HG03066 (cell line): ENCODE measurements at regions not wholly inside any gene's neighbourhood (a gene's known extent, or its start where the extent isn't known, plus 50 kb on each side); places are given as distances from the start of the nearest gene placed in this dataset.
"Not testable (repeated sequence)": the region's sequence is repeated elsewhere in the genome, so short reads cannot be mapped to it uniquely, and the experiment has no call there.

ENCODE experiments used
- ATAC-seq: cut with Tn5 transposase; IDR thresholded peaks from one replicate; pipeline ENCODE4 v1.9.1; 2021; ENCODE audit warnings: low read depth; ENCODE audit not compliant: unreplicated experiment

DNA sequence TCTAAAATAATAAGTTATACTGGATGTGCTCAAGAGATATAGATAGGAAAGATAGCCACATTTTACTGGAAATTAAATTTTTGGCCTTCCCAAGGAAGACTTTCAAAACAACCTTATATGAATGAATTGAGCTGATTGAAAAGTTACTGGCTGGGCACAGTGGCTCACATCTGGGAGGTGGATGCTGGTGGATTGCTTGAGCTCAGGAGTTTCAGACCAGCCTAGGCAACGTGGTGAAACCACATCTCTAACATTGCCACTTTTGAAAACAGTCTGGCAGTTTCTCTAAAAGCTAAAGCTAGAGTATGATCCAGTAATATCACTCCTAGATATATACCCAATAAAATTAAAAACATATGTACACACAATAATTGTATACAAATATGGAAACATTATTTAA is 231.4 kb upstream of the POU1F1 start:
- ATAC-seq, result no peak

DNA sequence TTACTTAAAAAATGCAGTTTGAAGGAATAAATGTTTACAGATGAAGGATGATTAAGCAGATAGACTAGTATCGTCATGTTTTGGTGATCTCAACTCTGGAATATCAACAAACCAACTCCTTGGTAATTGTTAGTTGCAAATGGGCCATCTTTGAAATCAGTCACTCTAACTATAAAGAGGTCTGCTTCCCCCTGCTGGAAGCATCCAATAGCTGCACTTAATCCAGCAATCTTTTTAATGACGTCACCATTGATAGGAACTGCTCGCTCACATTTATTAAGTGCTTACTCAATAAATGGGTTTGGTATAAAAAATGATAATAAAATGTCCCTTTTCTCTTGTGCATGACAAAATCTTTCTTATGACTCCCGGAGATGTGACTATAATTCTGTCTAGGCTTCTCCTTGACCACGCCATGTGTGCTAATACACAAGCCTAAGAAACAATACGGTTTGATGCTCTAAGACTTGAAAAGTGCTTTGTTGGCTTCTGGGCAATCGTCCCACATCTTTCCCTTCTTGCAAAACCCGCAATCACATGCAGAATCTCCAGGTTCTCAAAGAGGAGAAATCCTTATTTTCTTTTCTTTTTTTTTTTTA is 227.6 kb upstream of the POU1F1 start:
- ATAC-seq, result peak; percentile 70

DNA sequence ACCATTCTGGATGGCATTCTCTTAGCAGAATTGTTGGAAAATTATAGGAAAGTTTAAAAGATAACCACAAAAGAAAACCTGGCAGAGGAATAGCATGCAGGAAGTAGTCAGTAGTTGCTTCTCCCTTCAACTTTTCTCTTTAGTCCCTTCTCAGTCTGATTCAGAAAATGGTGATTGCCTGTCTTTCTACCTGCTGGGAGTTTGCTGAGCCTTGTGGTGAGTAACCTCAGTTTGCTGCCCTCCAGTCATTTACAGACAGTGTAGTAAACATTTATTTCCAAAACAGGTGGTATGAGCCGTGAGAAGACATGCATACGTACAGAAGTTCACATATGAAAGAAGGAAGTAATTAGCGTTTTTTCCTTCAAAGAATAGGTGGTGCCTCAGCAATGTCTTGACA is 224.7 kb upstream of the POU1F1 start:
- no peak for ATAC-seq

DNA sequence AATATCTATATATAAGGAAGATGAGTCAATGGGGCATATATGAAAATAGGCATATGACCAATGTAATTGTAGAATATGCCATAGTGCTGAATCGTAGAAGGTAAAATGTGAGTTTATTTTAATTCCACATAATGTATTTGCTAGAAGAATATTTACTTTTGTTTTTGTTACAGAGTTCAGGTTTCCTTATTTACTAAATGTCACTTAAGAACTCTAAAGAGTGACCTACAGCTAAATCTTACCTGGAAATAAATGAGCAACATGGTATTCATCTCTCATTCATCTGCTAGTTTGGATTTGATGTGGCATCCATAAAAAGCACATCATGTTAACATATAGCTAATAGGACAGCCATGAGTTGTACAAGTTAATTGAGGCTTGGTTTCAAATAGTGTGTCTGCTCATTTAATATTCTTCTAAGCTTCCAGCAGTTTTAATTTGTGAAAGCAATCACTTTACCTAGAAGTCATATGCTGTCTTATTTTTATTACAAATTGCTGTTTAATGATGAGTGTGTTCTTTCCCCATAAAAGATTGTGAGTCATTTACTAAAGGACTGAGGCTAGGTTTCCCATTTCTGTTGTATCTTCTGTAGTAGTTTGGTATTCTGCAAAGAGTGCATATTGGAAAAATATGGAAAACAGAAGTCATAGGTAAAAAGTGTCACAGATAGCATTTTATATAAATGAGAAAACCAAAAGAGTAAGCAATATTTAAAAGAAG is 222.1 kb upstream of the POU1F1 start:
- ATAC-seq, result no peak

DNA sequence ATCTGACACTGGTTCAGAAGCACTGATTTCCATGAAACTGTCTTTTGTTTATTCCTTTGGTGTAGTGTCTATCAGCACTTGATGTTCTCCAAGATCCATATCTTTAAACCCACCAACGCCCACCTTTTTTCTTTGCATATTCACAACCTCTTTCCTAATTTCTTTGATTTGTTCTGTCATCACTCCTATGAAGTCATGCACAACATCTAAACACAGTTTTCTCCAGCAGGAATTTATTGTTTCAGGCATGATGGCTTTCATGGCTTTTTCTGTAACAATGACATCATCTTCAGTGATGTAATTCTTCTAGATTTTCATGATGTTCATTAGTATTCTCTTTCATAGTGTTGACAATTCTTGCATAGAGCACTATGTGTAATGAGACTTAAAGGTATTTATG is 219.6 kb upstream of the POU1F1 start:
- ATAC-seq, result no peak

DNA sequence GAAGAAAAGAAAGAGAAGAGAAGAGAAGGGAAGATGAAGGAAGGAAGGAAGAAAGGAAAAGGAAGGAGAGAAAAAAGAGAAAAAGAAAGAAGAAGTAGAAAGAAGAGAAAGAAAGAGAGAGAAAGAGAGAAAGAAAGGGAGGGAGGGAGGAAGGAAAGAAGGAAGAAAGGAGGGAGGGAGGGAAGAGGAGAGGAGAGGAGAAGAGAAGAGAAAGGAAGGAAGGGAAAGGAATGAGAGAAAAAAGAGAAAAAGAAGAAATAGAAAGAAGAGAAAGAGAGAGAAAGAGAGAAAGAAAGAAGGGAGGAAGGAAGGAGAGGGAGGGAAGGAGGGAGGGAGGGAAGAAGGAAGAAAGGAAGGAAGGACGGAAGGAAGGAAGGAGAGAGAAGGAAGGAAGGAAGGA is 217.9 kb upstream of the POU1F1 start:
- no peak for ATAC-seq

DNA sequence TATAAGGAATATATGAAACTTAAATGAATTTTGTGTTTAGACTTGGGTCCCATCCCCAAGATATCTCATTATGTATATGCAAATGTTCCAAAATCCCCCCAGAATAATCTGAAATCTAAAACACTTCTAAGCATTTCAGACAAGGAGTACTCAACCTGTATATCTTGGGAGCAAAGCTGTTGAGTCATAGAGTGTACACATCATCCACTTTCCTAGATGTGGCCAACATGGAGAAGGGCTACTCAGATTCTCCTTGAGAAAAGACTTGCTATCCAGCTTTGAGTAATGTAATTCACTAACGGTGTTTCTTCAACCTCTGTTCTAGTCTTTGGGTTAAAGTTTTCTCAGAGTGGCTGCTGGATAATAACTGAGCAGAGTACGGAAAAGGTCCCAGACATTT is 215.5 kb upstream of the POU1F1 start:
- ATAC-seq, result no peak

DNA sequence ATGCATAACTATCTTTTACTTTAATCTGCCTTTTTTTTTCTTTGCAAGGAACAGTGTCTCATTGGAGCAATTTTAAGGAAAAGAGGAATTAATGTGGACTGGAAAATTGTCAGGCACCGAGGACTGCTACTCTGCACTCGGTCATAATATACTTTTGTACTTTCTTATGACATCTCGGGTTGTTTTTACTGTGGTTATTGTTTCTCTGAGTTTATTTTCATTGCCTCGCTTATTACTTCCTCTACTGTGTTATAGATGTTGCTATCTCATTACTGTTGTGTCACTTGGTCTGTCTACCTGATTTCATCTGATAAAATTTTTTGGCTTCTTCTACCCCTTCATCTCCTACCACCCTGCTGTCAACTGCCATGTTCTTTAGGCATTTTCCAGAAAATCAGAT is 213.5 kb upstream of the POU1F1 start:
- no peak for ATAC-seq

DNA sequence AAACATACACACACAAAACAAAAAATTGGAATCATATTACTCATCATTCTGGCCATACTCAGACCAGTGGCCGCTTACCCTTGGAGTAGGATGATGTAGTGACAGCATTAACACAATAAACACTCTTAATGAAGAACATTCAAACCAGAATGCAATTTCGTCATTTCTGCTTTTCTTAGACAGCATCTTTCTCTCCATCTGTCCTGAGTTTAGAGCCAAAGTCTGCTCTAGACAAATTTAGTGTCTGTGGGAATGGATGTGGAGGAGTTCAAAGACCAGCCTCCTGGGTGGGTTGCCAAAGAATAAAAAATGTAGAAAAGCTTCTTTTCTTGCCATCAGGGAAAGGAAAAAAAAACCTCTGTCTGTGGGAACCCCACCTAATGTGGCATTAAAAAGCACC is 212.4 kb upstream of the POU1F1 start:
- ATAC-seq, result no peak

DNA sequence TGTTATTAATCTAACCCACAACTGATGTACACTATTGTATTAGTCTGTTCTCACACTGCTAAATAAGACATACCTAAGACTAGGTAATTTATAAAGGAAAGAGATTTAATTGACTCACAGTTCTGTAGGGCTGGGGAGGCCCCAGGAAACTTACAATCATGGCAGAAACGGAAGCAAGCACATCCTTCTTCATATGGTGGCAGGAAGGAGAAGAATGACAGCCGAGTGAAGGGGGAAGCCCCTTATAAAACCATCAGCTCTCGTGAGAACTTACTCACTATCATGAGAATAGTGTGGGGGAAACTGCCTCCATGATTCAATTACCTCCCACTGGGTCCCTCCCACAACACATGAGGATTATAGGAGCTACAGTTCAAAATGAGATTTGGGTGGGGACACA is 210.3 kb upstream of the POU1F1 start:
- ATAC-seq, result not testable (repeated sequence)

DNA sequence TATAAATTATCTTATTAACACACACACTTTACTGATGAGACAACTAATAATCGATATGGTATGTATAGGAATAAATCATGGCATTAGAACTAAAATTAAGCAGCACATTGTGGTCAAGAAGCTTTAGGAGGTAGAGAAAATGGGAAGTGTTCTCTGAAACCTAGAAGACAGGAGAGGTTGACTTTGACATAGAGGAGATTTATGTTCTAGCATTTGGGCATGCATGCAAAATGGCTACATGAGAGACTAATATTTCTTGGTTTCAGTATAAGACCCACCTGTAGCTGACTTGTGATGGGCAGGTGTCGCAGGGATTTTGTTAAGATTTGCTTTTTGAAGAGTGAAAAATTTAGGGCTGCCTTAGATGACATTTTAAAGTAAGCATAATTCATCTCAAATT is 209.7 kb upstream of the POU1F1 start:
- no peak for ATAC-seq

DNA sequence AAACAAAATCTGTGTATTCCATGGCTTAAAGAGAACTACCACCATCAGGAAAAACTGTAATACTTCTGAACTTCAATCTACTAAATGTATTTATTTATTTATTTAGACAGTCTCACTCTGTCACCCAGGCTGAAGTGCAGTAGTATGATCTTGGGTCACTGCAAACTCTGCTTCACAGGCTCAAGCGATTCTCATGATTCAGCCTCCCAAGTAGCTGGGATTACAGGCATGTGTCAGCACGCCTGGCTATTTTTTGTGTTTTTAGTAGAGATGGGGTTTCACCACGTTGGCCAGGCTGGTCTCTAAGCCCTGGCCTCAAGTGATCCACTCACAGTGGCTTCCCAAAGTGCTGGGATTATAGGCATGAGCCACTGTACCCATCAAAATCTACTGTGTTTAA is 202.3 kb upstream of the POU1F1 start:
- ATAC-seq, result no peak

DNA sequence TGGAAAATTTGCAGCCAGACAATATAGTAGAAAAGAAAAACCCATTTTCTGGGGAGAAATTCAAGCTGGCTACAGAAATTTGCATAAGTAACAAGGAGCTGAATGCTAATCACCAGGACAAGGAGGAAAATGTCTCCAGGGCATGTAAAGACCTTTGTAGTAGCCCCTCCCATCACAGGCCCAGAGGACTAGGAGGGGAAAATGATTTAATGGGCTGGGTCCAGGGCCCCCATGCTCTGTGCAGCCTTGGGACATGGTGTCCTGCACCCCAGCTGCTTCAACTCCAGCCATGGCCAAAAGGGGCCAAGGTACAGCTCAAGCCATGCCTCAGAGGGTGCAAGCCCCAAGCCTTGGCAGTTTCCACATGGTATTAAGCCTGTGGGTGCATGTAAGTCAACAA is 197.6 kb upstream of the POU1F1 start:
- ATAC-seq, result no peak

DNA sequence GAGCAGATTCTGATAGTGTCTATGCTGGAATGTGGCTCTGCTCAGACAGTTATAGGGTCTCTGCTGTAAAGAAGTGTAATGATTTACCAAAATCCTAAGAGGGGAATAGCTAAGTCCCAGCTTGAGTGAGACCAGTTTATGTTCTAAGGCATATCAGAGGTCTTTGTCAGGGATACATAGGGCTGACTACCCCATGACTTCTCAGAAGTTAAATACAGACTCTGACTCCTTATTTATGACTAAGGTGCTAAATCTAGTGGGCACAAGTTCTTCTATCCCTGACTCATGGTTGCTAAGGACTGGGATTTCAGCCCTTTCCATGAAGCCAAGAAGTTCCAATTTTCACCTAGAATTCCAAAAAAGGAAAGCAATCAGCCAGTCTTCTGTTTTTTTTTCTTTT is 192.6 kb upstream of the POU1F1 start:
- ATAC-seq, result no peak

DNA sequence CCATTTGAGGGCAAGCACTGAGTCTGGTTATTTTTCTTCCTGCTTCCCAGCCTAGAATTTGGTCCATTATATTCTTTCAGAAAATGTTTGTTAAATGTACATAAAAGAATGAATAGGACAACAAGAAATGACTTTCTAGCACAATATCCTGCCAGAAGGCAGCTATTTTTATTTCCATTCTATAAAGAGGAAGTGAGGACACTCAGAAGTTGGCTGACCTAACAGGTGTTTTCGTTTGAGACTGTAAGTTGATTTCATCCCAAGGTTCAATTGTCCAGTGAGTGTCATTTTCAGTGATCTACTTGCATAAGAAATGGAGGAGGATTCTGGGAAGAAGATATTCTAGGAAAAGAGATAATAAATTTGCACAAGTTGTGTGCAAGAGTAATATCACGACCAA is 191.9 kb upstream of the POU1F1 start:
- ATAC-seq, result no peak

DNA sequence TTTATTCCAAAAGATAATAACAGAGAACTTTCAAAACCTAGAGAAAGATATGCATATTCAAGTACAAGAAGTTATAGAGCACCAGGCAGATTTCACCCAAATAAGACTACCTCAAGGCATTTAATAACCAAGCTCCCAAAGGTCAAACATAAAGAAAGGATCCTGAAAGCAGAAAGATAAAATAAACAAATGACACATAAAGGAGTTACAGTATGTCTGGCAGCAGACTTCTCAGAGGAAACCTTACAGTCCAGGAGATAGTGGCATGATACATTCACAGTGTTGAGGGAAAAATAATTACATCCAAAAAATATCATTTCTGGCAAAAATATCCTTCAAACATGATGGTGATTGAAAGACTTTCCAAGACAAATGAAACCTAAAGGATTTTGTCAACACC is 185.8 kb upstream of the POU1F1 start:
- ATAC-seq, result no peak

DNA sequence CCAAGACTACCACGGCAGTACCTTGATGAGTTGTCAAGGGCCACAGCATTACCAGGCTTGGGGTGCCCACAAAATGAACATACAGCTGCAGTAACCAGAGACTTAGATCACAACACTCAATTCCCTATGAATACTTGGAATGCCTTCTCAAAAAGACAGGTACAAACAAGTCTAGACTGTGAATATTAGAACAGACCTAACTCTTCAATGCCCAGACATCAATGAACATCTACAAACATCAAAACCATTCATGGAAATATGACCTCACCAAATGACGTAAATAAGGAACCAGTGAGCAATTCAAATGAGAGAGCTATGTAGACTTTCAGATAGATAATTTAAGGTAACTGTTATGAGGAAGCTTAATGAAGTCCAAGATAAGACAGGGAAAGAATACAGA is 185.1 kb upstream of the POU1F1 start:
- no peak for ATAC-seq

DNA sequence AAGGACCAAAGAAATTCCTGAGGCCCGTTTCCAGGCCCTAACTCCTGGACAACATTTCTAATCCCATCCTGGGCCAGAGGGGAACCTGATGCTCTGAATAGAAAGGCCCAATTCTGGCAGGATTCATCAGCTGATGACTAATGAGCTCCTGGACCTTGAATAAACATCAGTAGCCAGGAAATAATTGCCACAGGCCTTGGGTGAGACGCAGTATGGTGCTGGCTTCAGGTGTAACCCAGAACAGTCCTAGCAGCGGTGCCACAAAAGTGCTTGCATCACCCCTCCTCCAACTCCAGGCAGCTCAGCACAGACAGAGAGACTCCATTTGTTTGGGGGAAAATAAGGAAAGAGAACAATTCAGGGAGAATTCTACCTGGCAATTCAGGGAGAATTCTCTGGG is 184.7 kb upstream of the POU1F1 start:
- no peak for ATAC-seq

DNA sequence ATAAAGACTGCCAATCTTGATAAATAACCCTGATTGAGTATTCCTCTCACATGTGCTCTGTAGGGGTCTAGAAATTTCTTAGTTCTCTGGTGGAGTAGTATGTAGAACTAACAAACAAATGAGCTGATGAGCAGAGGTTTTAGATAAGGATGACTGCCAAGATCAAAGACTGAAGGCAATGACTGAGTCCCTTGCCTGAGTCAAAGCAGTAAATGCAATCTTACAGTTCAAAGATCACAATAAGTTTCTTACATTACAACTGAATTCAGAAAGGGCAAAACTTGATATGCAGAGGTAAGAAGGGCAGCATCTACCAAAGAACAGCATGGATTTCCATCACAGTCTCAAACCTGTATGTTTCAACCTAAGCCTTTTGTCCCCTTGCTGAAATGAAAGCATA is 172.2 kb upstream of the POU1F1 start:
- no peak for ATAC-seq

DNA sequence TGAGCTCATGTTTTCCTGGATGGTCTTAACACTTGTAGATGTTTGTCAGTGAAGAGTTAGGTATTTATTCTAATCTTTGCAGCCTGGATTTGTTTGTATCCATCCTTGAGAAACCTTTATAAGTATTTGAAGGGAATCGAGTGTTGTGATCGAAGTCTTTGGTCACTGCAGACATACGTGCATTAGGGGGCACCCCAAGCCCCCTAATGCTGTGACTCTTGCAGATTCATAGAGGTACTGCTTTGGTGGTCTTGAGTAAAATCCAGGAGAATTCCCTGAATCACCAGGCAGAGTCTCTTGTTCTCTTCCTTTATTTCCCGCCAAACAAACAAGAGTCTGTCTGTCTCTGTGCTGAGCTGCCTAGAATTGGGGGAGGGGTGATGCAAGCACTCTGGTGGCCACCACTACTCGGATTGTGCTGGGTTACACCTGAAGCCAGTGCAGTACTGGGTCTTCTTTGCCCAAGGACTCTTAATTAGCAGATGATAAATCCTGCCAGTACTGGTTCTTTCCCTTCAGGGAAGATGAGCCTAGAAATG is 170.5 kb upstream of the POU1F1 start:
- ATAC-seq, result no peak

DNA sequence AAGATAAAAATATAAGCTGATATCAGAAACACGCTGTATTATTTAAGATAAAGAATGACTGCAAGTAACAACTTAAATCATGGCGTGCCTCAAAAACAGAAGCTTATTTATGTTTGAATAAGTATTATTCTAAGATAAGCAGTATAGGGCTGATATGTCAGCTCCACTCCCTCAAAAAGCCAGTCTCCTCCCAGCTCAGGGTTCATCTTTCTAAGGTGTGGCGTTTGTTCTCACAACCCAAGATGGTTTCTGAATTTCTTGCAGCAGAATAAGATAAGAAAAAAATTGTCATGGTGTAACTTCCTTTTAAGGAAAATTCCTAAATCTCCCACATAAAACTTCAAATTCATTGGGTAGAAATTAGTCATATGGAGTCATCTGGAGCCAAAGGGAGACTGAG is 166.1 kb upstream of the POU1F1 start:
- no peak for ATAC-seq

DNA sequence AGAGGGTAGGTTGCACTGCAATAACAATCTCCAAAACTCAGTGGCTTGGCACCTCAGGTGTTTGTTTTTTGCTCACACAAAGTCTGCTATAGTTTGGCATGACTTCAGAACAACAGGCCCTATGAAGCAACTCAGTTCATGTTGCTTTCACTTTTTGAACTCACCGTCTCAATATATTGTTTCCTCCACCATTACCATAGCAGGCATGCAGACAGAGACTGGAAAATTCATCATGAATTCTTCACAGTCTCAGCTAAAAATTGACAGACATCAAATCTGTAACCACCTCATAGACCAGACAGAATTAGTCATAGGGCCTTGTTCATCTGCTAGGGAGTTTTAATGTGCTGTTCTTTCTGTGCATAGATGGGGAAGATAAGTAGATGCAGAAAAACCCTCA is 161.4 kb upstream of the POU1F1 start:
- ATAC-seq, result no peak
